ENCODE measurements at regions not wholly inside any gene's neighbourhood (a gene's known extent, or its start where the extent isn't known, plus 50 kb on each side); places are given as distances from the start of the nearest gene placed in this dataset.

GRCh38 chr13:62278271-62278670 is 862.6 kb upstream of the PCDH20 start:
- TF ChIP-seq TAF1 (IDR thresholded peaks at IDR 0.05; ENCODE audit: low read depth) (no peak), FOXM1 (IDR thresholded peaks at IDR 0.05; ENCODE audit: borderline replicate concordance, low read depth) (no peak), TCF12 (IDR thresholded peaks at IDR 0.05; ENCODE audit: low read depth) (no peak), EGR1 (IDR thresholded peaks at IDR 0.05) (no peak), ZBTB7A (IDR thresholded peaks at IDR 0.05; ENCODE audit: low read depth) (no peak), CEBPB (IDR thresholded peaks at IDR 0.05) (no peak), YY1 (IDR thresholded peaks at IDR 0.05; ENCODE audit: low read depth) (no peak), TEAD4 (IDR thresholded peaks at IDR 0.05) (no peak), MAX (IDR thresholded peaks at IDR 0.05) (no peak), EP300 (IDR thresholded peaks at IDR 0.05; ENCODE audit: borderline replicate concordance) (no peak), CREB1 (IDR thresholded peaks at IDR 0.05; ENCODE audit: low read depth) (no peak), RAD21 (IDR thresholded peaks at IDR 0.05; ENCODE audit: low read depth) (no peak), NFIC (IDR thresholded peaks at IDR 0.05) (no peak)
- TF ChIP-seq, protein P1, sequence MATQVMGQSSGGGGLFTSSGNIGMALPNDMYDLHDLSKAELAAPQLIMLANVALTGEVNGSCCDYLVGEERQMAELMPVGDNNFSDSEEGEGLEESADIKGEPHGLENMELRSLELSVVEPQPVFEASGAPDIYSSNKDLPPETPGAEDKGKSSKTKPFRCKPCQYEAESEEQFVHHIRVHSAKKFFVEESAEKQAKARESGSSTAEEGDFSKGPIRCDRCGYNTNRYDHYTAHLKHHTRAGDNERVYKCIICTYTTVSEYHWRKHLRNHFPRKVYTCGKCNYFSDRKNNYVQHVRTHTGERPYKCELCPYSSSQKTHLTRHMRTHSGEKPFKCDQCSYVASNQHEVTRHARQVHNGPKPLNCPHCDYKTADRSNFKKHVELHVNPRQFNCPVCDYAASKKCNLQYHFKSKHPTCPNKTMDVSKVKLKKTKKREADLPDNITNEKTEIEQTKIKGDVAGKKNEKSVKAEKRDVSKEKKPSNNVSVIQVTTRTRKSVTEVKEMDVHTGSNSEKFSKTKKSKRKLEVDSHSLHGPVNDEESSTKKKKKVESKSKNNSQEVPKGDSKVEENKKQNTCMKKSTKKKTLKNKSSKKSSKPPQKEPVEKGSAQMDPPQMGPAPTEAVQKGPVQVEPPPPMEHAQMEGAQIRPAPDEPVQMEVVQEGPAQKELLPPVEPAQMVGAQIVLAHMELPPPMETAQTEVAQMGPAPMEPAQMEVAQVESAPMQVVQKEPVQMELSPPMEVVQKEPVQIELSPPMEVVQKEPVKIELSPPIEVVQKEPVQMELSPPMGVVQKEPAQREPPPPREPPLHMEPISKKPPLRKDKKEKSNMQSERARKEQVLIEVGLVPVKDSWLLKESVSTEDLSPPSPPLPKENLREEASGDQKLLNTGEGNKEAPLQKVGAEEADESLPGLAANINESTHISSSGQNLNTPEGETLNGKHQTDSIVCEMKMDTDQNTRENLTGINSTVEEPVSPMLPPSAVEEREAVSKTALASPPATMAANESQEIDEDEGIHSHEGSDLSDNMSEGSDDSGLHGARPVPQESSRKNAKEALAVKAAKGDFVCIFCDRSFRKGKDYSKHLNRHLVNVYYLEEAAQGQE (IDR thresholded peaks at IDR 0.05; ENCODE audit: low read depth) = no peak
- TF ChIP-seq, protein P2, sequence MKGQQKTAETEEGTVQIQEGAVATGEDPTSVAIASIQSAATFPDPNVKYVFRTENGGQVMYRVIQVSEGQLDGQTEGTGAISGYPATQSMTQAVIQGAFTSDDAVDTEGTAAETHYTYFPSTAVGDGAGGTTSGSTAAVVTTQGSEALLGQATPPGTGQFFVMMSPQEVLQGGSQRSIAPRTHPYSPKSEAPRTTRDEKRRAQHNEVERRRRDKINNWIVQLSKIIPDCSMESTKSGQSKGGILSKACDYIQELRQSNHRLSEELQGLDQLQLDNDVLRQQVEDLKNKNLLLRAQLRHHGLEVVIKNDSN (IDR thresholded peaks at IDR 0.05) = no peak

DNA sequence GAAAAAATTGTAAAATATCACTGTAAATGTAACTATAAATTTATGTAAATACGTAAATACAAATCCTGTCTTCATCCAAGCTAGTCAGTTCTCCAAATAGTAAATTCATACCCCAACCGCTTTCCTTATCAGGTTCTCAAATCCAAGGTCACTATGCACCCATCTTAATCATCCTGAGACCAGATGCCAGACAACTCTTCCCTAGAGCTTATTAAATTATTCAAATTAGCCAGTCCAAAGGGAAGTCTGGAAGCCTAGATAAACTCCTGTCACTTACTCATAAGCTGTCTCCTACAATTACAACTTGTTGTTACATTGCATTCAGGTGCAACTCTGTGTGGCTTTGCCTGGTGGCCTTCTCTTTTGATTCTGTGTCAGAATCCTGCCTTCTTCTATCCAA is 836.1 kb upstream of the PCDH20 start:
- TF ChIP-seq EP300 (IDR thresholded peaks at IDR 0.05; ENCODE audit: borderline replicate concordance) (no peak), EGR1 (IDR thresholded peaks at IDR 0.05) (no peak), RAD21 (IDR thresholded peaks at IDR 0.05; ENCODE audit: low read depth) (no peak), FOXM1 (IDR thresholded peaks at IDR 0.05; ENCODE audit: borderline replicate concordance, low read depth) (no peak), CREB1 (IDR thresholded peaks at IDR 0.05; ENCODE audit: low read depth) (no peak), ZBTB7A (IDR thresholded peaks at IDR 0.05; ENCODE audit: low read depth) (no peak), CEBPB (IDR thresholded peaks at IDR 0.05) (no peak)
- TF ChIP-seq, protein P1 (IDR thresholded peaks at IDR 0.05; ENCODE audit: low read depth) = no peak
- TF ChIP-seq, protein P2 (IDR thresholded peaks at IDR 0.05) = no peak

DNA sequence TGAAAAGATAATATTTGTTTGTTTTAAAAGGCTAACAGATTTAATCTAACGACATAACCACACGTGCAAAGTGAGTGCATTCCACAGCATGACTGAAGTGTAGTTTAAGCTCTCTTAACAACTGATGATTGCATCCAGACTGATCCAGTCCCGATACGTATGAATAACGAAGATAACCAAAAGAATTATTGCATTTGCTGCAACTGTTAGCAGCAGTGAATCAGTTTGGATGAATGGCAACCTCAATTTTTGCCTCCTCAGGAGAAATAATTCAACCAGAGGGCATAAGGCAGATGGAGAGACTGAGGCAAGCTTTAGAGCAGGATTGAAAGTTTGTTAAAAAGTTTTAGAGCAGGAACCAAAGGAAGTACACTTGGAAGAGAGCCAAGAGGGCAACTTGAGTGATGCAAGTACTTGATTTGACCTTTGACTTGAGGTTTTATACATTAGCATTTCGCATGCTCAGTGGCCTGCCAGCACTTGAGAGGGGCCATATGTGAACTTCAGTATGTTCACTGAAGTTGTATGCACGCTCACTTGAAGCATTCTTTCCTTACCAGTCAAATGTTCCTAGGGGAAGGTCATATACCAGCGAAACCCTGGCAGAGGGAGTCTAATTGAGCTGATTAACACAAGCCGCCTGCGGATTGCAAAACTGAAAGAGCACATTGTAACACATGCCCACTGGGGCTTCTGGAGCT is 835.0 kb upstream of the PCDH20 start:
- TF ChIP-seq TEAD4 (IDR thresholded peaks at IDR 0.05) (no peak), YY1 (IDR thresholded peaks at IDR 0.05; ENCODE audit: low read depth) (no peak), ZBTB7A (IDR thresholded peaks at IDR 0.05; ENCODE audit: low read depth) (no peak), CEBPB (IDR thresholded peaks at IDR 0.05) (no peak), CREB1 (IDR thresholded peaks at IDR 0.05; ENCODE audit: low read depth) (no peak), EGR1 (IDR thresholded peaks at IDR 0.05) (no peak), FOXM1 (IDR thresholded peaks at IDR 0.05; ENCODE audit: borderline replicate concordance, low read depth) (no peak), EP300 (IDR thresholded peaks at IDR 0.05; ENCODE audit: borderline replicate concordance) (no peak), TCF12 (IDR thresholded peaks at IDR 0.05; ENCODE audit: low read depth) (no peak), TAF1 (IDR thresholded peaks at IDR 0.05; ENCODE audit: low read depth) (no peak), NFIC (IDR thresholded peaks at IDR 0.05) (no peak), RAD21 (IDR thresholded peaks at IDR 0.05; ENCODE audit: low read depth) (no peak), MAX (IDR thresholded peaks at IDR 0.05) (no peak)
- TF ChIP-seq, protein P1 (IDR thresholded peaks at IDR 0.05; ENCODE audit: low read depth) = no peak
- TF ChIP-seq, protein P2 (IDR thresholded peaks at IDR 0.05) = no peak
